Stimulated activated CD4-positive, alpha-beta T cell treated with anti-CD3 and anti-CD28 coated beads, TNF-alpha, amount 100 ng/mL, for 24 hours (primary cell): ENCODE measurements at regions not wholly inside any gene's neighbourhood (a gene's known extent, or its start where the extent isn't known, plus 50 kb on each side); places are given as distances from the start of the nearest gene placed in this dataset.

Experiments used
- DNase-seq, 3 experiments: peaks; one replicate each; pipeline ENCODE4 v3.0.0-alpha.2; 2020; ENCODE audit warnings: low read depth in 3 of 3

DNA sequence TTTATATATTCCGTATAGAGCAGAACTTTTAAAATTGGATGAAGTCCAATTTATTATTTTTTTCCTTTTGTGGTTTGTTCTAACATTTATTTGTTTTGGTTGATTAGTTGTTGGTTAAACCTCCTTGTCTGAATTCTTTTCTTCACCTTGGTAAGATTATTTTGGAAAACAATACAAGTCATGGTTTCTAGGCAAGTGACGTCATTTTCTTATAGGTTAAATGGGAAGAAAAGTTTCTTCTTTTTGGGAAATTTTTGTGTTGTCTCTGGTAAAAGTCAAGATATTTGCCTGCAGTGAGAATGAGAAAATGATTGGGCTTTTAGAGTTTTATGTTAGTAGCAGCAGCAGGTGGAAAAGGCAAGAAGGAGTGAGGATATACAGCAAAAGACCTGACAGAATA, 197.9 kb downstream of the OTOR start:
- no peak for DNase-seq

GRCh38 chr20:16947479-16947878, 199.3 kb downstream of the OTOR start:
- no peak for DNase-seq

GRCh38 chr20:16951876-16952275, 203.7 kb downstream of the OTOR start:
- DNase-seq: no peak

- no peak for DNase-seq
Measured at GRCh38 chr20:16952965-16953364, 204.8 kb downstream of the OTOR start.

- no peak for DNase-seq
Measured at GRCh38 chr20:16953858-16954257, 205.7 kb downstream of the OTOR start.

- no peak for DNase-seq
Measured at GRCh38 chr20:16955462-16955861, 207.3 kb downstream of the OTOR start.

DNA sequence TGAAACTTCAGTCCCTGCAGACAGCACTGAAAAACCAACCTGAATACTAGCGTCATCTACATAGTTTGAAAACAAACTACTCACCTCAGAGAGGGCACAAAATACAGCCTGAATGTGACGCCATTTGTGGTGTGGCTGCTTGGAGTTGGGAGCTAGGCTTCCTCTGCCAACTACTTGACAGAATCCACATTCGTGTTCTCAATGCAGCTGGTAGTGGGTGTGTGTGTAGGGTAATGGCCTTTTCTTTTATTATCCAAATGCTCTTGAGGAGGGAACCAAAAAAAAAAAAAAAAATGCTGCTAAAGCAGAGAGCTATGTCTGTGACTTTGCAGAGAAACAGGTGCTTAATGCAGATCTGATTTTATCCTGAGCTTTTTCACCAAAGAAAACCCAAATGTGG, 207.8 kb downstream of the OTOR start:
- DNase-seq: no peak

DNA sequence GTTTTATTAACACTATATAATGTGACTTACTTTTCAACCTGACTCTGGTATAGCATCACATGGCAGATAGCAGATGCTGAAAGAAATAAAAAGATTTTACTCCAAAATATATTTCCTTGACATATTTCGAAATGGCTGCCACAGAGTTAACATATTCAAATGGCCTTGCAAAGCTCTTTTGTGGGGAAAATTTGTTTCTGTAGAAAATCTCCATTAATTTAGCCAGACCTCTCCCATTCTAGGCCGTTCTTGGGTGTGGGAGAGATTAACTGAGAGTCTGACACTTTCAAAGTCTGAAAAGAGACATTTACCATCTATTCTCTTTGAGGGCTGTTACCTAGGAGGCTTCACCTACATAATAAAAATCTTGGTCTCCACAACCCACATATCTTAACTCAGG, 217.2 kb downstream of the OTOR start:
- DNase-seq: no peak

GRCh38 chr20:16966276-16966880, 218.2 kb downstream of the OTOR start:
- no peak for DNase-seq

DNA sequence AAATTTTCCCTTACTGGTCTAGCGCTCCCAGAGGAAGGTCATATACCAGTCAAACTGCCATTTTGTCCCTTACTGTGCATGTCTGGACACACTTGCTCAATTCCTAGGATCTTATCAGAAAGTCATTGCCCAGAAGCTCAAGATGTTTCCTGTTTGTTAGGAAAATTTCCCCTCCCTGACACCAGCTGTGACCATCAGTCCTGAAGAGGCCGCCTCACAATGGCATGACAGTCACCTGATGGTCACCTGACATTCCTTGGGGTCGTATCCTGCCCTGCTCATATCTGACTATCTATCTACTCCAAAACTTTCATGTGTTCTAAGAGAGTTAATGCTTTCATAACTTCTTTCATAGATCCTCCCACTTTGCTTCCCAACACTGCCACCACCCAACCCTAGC, 219.9 kb downstream of the OTOR start:
- no peak for DNase-seq

DNA sequence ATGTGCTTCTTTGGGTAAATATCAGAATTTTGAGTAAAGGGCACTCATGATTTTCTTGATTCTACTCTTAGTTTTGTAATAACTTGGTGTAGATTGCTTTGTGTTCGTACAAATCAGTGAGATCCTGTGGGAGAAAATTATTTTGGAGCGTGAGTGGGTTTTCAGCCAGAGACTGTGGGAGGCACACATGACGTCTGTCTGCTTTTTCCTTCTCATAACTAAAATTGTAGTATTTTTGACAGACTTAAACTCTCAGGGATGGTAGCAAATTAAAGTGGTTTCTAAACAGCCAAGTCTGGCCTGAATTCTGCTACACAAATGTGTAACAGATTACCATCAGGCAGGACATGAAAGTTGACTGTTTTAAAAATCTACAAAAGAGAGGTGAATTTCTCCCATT, 222.6 kb downstream of the OTOR start:
- no peak for DNase-seq

- DNase-seq: no peak
Measured at GRCh38 chr20:16974080-16974854, 226.1 kb downstream of the OTOR start.

DNA sequence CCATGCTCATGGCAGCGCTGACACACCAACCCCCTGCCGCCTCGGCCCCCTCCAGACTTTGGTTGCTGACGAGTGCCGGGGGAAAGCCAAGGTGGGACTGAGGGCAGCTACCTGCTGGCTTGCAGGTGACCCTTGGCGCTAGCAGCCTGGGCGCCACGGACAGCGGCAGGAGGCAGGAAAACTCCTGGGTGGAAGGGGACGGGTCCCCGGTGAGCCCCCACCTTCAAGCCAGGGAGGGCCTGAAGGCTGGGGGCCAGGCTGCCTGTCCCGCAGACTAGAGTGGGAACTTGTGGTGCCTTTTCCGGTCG, 226.7 kb downstream of the OTOR start:
- DNase-seq: no peak

GRCh38 chr20:16975682-16976081, 227.5 kb downstream of the OTOR start:
- no peak for DNase-seq

DNA sequence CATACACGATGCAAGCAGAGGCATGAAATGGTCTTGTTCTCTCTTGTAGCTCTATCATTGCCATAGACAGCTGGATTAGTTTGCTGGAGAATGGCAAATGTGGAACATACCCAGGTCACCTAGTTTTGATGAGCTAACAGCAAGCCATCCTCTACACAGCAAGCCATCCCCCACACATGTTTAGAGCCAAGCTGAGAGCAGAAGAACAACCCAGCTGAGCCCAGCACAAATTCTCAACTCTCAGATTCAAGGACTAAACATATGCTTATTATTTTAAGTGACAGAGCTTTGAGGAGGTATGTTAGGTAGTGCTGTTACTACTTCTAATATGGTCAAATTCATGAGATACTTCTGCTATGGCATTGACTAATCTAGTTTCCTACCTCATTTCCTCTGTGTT, 230.3 kb downstream of the OTOR start:
- no peak for DNase-seq

- no peak for DNase-seq
Measured at GRCh38 chr20:16982091-16982726, 234.1 kb downstream of the OTOR start.

DNA sequence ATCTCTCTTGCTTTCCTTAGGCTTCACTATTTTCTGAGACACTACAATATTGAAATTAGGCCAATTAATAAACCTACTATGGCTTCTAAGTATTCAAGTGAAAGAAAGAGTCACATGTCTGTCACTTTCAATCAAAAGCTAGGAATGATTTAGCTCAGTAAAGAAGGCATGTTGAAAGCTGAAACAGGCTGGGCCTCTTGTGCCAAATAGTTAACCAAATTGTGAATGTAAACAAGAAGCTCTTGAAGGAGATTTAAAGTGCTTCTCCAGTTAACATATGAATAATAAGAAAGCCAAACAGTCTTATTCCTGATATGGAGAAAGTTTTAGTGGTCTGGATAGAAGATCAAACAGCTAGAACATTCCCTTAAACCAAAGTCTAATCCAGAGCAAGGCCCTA, 236.3 kb downstream of the OTOR start:
- DNase-seq: no peak

- no peak for DNase-seq
Measured at GRCh38 chr20:17003170-17003870, 223.5 kb upstream of the PCSK2 start.

DNA sequence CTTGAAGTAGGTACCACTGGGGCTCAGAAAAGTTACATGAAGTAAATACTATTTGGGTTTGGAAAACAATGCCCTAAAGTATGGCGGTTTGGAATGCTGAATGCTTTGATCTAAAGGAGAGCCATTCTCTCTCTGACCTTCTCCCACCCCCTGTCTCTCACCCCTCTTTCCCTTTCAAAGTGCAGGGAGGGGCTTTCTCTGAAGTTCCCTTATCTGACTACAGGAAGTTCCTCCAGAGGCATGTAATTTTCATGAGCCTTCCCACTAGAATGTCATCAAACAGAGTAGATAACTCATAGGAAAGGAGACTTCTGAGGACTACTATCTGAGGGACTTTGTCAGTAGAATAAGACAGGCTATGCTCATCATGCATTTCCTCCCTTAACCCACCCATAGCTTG, 216.7 kb upstream of the PCSK2 start:
- DNase-seq: no peak

DNA sequence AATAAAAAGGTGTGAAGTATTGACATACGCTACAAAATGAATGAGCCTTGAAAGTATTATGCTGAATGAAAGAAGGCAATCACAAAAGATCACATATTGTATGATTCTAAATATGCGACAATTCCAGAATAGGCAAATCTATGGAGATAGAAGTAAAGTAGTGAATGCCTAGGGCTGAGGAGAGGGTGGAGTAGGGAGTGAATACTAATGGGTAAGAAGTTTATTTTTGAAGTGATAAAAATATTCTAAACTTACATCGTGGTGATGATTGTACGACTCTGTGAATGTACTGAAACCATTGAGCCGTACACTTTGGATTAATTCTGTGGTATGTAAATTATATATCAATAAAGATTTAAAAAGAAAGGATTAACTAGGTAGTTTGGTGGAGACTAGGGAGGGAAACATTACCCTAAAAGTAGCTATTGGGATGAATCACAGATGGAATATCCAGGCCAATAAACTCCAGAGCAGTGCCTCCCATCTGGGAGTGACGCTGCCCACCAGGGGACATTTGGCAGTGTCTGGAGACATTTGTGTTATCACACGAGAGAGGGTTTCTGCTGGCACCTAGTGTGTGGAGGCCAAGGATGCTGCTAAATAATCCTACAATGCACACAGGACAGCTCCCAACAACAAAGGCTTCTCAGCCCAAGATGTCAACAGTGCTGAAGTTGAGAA, 214.2 kb upstream of the PCSK2 start:
- no peak for DNase-seq

- no peak for DNase-seq
Measured at GRCh38 chr20:17014217-17014616, 212.6 kb upstream of the PCSK2 start.

GRCh38 chr20:17014756-17015366, 212.0 kb upstream of the PCSK2 start:
- DNase-seq: no peak
